22Rv1 (cell line): ENCODE measurements at regions not wholly inside any gene's neighbourhood (a gene's known extent, or its start where the extent isn't known, plus 50 kb on each side); places are given as distances from the start of the nearest gene placed in this dataset.

Experiments
- CTCF ChIP-seq: fragments of 450-650 bp; IDR thresholded peaks from 2 replicates; pipeline ENCODE4 v1.5.1; 2017; ENCODE audit warnings: mild to moderate bottlenecking
- ZFX ChIP-seq: fragments of 450-650 bp; IDR thresholded peaks from 2 replicates; pipeline ENCODE4 v1.6.1; 2017; ENCODE audit warnings: antibody characterized with exemption, borderline replicate concordance

DNA sequence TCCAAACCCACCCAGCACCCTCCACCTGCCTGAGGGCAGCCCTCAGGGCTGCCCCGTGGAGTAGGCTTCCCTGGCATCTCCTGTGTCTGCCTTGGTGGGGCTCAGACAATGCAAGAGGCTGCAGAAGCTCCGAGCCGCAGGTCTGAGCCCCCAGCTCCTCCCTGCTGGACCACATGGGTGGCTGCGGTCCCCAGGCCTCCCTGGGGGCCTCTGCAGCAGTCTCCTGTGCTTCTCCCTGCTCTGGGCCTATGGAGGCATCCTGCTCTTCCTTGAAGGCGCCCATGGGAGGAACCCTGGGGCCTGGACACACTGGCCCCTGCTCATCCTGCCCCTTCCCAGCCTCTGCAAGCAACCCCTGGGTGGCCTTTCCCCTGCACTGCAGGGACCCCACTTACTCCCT, 86.1 kb upstream of the ACTRT2 start:
- TF ChIP-seq CTCF (no peak), ZFX (no peak)
